NCI-H526 (cell line): ENCODE measurements at regions not wholly inside any gene's neighbourhood (a gene's known extent, or its start where the extent isn't known, plus 50 kb on each side); places are given as distances from the start of the nearest gene placed in this dataset.
"Not testable (repeated sequence)": the region's sequence is repeated elsewhere in the genome, so short reads cannot be mapped to it uniquely, and the experiment has no call there.

Experiments
- DNase-seq, 2 experiments: peaks; one replicate each; lab custom pipeline; 2025; lab: John Stamatoyannopoulos, UW

- DNase-seq, result no peak
Observed at GRCh38 chr2:10183146-10183675, 60.7 kb downstream of the RRM2 start.

GRCh38 chr2:10184421-10184820 is 61.9 kb downstream of the RRM2 start:
- no peak for DNase-seq

DNA sequence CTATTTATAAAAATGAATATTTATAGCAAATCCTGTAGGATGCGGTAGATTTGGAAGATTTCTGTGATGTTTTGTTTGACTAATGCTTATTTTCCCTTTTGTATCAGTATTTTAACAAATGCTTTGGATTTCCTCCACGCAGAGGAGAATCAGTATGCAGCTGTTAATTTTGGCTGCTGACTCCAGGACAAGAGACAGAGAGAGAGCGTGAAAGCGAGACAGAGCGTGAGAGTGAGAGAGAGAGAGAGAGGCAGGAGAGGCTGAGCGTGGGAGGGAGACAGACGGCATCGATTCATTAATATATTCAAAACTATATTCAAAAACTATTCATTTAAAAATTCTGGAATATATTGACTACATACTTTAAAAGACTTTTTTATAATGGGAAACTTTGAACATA is 62.5 kb downstream of the RRM2 start:
- DNase-seq, result no peak

GRCh38 chr2:10185755-10186154 is 63.2 kb downstream of the RRM2 start:
- no peak for DNase-seq

GRCh38 chr2:10186868-10187535 is 64.5 kb downstream of the RRM2 start:
- DNase-seq, result no peak

DNA sequence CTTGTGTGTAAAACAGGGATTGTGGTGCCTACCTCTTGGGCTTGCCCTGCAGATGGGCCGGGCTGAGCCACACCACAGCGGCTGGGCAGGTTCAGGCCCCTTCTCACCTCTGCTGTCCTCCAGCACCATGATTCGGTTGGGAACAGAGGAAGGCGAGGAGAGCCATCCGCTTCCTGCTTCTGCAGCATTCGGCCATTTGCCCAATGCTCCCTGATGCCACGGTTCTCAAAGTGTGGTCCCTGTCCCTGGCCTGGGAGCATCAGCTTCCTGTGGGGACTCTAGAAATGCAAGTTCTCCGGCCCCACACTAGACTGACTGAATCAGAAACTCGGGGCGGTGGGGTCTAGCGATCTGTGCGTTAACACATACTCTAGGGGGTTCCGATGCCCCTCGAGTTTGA is 65.1 kb downstream of the RRM2 start:
- no peak for DNase-seq

DNA sequence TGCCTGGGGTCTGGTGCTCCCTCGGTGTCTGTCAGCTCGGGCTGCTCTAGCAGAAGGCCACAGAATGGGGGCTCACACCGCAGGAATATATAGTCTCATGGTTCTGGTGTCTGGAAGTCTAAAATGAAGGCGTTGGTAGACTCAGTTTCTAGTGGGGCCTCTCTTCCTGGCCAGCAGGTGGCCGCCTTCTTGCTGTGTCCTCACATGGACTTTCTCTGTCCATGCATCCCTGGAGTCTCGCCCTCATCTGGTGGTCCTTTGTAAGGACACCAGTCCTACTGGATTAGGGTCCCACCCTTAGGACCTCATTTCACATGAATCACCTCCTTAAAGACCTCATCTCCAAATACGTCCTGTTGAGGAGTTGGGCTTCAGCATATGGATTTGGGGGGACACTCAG is 65.7 kb downstream of the RRM2 start:
- DNase-seq, result peak; percentile 5 to 16

- no peak for DNase-seq
Observed at GRCh38 chr2:10188729-10189305, 66.3 kb downstream of the RRM2 start.

DNA sequence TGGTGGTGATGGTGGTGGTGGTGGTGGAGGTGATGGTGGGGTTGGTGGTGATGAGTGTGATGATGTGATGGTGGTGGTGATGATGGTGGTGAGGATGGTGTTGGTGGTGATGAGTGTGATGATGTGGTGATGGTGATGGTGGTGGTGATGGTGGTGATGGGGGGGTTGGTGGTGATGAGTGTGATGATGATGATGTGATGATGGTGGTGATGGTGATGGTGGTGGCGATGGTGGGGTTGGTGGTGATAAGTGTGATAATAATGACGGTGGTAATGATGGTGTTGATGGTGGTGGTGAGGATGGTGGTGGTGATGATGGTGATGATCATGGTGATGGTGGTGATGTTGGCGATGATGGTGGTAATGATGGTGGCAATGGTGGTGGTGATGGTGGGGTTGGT is 67.7 kb downstream of the RRM2 start:
- no peak for DNase-seq

- DNase-seq, result no peak
Observed at GRCh38 chr2:10190737-10191532, 68.4 kb downstream of the RRM2 start.

GRCh38 chr2:10191554-10191953 is 69.0 kb downstream of the RRM2 start:
- no peak for DNase-seq

DNA sequence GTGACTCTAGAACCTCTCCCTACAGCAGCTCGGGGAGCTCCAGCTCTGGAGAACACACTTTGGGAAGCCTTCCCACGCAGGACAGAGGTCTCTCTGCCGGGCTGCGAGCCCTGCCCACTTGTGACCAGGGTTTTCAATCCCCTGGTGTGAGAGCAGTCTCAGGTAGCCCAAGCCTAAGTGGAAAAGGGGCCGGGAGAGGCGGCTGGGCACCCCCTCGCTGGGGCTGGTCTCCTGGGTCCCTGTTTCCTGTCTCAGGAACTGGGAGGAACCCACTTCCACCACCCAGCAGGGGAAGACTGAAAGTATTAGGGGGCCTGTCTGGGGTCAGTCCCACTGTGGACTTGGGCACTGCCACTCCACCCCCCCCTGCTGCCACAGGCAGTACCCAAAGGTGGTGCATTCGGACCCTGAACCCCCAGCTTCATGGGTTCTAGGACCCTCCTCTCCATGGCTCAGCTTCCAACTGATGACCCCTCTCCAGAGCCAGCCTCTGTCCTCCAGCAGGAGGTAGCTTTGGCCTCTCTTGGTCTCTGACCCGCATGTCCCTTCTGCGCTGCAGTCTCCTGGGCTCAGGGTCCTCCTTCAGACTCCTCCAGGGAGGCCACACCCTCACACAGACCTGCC is 70.0 kb downstream of the RRM2 start:
- no peak for DNase-seq

DNA sequence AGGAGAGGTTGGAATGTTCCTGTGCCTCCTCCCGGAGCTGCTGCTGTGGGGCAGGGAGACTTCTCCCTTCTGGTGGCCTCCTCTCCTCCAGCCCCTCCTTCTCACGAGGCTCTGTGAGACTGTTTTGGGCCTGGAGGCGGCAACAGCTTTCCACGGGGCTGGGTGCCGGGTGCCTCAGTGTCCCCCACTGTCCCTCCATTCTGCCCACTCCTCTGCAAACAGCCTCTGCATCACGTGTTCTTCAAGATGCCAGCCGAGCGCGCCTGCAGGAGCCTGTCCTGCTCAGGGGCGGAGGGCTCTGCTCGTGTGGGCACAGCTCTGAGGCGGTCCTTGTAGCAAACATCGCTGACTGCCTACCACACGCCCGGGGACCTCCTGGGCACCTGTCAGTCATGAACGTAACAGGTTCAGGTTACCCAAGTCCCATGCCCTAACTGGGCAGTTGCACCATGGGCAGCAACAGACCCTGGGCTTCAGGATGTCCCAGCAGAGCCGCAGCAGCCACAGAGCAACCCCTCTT is 70.8 kb downstream of the RRM2 start:
- no peak for DNase-seq

- DNase-seq, result no peak
Observed at GRCh38 chr2:10193851-10194820, 71.6 kb downstream of the RRM2 start.

- no peak for DNase-seq
Observed at GRCh38 chr2:10195278-10196109, 73.0 kb downstream of the RRM2 start.

- no peak for DNase-seq
Observed at GRCh38 chr2:10196110-10196892, 73.8 kb downstream of the RRM2 start.

- no peak for DNase-seq
Observed at GRCh38 chr2:10196948-10197696, 74.6 kb downstream of the RRM2 start.

DNA sequence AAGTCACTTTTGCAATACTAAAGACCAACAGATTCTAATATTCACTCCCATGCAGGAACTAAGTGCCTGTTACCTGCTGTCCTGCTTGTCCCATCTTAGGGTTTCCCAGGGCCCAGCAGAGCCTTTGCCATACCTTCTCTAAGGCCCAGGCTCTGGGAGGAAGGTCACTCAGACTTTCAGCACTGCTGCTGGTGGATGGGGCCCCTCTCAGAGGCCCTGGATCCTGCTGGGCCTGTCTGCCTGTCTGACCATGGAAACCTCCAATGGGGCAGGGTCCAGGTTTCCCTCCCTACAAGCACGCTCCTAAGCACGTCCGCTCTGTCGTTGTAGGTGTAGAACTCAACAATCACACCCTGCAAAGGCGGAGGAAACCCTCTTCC is 75.1 kb downstream of the RRM2 start:
- DNase-seq, result no peak

GRCh38 chr2:10198482-10198881 is 75.9 kb downstream of the RRM2 start:
- not testable (repeated sequence) for DNase-seq
